Lower leg skin (tissue), 4 donors: ENCODE measurements at regions not wholly inside any gene's neighbourhood (a gene's known extent, or its start where the extent isn't known, plus 50 kb on each side); places are given as distances from the start of the nearest gene placed in this dataset.
"Not testable (repeated sequence)": the region's sequence is repeated elsewhere in the genome, so short reads cannot be mapped to it uniquely, and the experiment has no call there.

Experiments used
- DNase-seq, 2 donors: peaks; one replicate each; pipeline ENCODE4 v3.0.0-alpha.2; 2019; ENCODE audit warnings: low spot score in 2 of 2
- H3K4me3 ChIP-seq: fragments of 200-600 bp; sonication (generic); 2 replicates; pipeline ENCODE4 v1.5.1; 2017; ENCODE audit warnings: mild to moderate bottlenecking, low read depth; ENCODE audit not compliant: poor library complexity, severe bottlenecking
- POLR2A ChIP-seq, 2 donors: fragments of 450-650 bp; IDR thresholded peaks; one replicate each; pipeline ENCODE4 v1.6.1; 2016 to 2017; ENCODE audit warnings: antibody characterized with exemption in 2 of 2, mild to moderate bottlenecking in 1 of 2, moderate library complexity in 1 of 2
- WGBS, 2 donors: methylation state at CpG; one replicate each; pipeline ENCODE4 v1.1.5; 2018; 5-methylcytosine and 5-hydroxymethylcytosine counted together
- intact Hi-C: fragments of 100-400 bp; cut with DNase I; formaldehyde crosslinking; loops from one replicate; pipeline ENCODE4 v1.15.0; 2023; ENCODE audit warnings: low total_unique reads
- TF ChIP-seq, protein P1 (sequence below), 3 donors: fragments of 450-650 bp; IDR thresholded peaks; one replicate each; pipeline ENCODE4 v1.5.1; 2016; ENCODE audit warnings: antibody characterized with exemption in 3 of 3, mild to moderate bottlenecking in 3 of 3, moderate library complexity in 2 of 3

DNA sequence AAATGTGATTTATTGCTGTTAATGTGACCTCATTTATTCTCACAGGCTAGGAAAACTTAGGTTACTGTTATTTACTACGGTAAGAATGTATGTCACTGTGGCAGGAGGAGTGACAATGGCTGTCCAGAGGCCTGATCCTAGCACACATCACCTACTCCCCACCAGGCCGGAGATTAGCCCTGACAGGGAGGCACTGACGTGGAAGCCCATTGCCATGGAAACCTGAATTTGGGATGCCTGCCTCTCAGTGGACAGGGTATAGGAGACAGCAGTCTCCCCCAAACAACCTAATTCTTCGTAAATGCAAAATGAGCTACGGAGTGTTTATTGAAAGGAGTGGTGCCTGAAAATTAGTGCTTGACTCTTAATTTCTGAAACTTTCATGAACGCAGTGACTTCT, 87.6 kb upstream of the SMARCA2 start:
- no peak for DNase-seq
- no peak overlapping the region for H3K4me3 ChIP-seq
- 91 to 97% methylated on average over 6 of the region's 6 CpGs for WGBS, 2 donors
- TF ChIP-seq POLR2A (IDR thresholded peaks at IDR 0.05), result no peak
- TF ChIP-seq, protein P1, sequence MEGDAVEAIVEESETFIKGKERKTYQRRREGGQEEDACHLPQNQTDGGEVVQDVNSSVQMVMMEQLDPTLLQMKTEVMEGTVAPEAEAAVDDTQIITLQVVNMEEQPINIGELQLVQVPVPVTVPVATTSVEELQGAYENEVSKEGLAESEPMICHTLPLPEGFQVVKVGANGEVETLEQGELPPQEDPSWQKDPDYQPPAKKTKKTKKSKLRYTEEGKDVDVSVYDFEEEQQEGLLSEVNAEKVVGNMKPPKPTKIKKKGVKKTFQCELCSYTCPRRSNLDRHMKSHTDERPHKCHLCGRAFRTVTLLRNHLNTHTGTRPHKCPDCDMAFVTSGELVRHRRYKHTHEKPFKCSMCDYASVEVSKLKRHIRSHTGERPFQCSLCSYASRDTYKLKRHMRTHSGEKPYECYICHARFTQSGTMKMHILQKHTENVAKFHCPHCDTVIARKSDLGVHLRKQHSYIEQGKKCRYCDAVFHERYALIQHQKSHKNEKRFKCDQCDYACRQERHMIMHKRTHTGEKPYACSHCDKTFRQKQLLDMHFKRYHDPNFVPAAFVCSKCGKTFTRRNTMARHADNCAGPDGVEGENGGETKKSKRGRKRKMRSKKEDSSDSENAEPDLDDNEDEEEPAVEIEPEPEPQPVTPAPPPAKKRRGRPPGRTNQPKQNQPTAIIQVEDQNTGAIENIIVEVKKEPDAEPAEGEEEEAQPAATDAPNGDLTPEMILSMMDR (IDR thresholded peaks at IDR 0.05), result no peak
- intact Hi-C loops, result no loop called here

DNA sequence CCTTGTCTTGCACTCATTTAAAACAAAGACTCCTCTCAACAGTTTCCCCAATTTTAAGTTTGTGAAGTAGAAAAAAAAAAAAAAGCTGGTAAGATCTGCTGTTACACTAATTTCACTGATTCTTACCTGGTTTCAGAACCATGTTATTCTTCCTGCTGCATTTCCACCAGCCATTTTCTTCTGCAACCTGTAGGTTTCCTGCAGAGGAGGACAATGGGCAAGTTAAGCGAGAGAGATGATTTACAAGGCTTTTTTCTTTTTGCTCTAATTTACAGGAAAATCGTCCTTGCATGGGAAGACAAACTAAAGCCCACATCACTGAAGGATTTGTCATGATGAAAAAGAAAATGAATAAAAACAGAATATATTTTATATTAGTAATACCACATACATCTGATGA, 86.0 kb upstream of the SMARCA2 start:
- no peak for TF ChIP-seq POLR2A (IDR thresholded peaks at IDR 0.05)
- TF ChIP-seq, protein P1 (IDR thresholded peaks at IDR 0.05), result no peak
- no peak for DNase-seq
- WGBS, 2 donors, result 68 to 74% methylated on average over 2 of the region's 2 CpGs
- H3K4me3 ChIP-seq, result no peak overlapping the region
- intact Hi-C loops, result no loop called here

- intact Hi-C loops, result no loop called here
- no peak overlapping the region for H3K4me3 ChIP-seq
- WGBS, 2 donors, result 81% methylated on average over 5 of the region's 5 CpGs
- no peak for DNase-seq
- TF ChIP-seq POLR2A (IDR thresholded peaks at IDR 0.05), result no peak
Measured at GRCh38 chr9:1929722-1930244, 85.4 kb upstream of the SMARCA2 start.

DNA sequence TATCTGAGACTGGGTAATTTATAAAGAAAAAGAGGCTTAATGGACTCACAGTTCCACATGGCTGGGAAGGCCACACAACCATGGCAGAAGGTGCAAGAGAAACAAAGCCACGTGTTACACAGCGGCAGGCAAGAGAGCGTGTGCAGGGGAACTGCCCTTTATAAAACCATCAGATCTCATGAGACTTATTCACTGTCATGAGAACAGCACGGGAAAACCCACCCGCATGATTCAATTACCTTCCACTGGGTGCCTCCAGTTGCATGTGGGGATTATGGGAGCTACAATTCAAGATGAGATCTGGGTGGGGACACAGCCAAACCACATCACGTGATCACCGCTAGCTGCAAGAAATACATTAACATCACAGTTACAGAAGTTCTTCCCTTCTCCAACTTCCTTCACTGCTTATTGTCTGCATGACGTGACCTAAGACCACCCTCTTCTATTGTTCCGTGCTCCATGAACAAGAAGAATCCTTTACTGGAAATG, 84.9 kb upstream of the SMARCA2 start:
- intact Hi-C loops, DNase-seq, H3K4me3 ChIP-seq: not testable (repeated sequence)
- 80 to 85% methylated on average over 9 of the region's 9 CpGs for WGBS, 2 donors

GRCh38 chr9:1938135-1938534, 77.0 kb upstream of the SMARCA2 start:
- TF ChIP-seq POLR2A (IDR thresholded peaks at IDR 0.05), result no peak
- TF ChIP-seq, protein P1 (IDR thresholded peaks at IDR 0.05), result no peak
- intact Hi-C loops, result no loop called here
- 78 to 90% methylated on average over 1 of the region's 1 CpG for WGBS, 2 donors
- H3K4me3 ChIP-seq, result no peak overlapping the region
- no peak for DNase-seq

- TF ChIP-seq POLR2A (IDR thresholded peaks at IDR 0.05), result no peak
- TF ChIP-seq, protein P1 (IDR thresholded peaks at IDR 0.05), result no peak
- WGBS, 2 donors, result 79 to 86% methylated on average over 2 of the region's 2 CpGs
- no peak for DNase-seq
- H3K4me3 ChIP-seq, result no peak overlapping the region
- intact Hi-C loops, result no loop called here
Measured at GRCh38 chr9:1938675-1939170, 76.4 kb upstream of the SMARCA2 start.

GRCh38 chr9:1939466-1939865, 75.7 kb upstream of the SMARCA2 start:
- H3K4me3 ChIP-seq, result no peak overlapping the region
- WGBS, 2 donors, result 83 to 87% methylated on average over 1 of the region's 1 CpG
- intact Hi-C loops, result no loop called here
- no peak for DNase-seq
- TF ChIP-seq POLR2A (IDR thresholded peaks at IDR 0.05), result no peak
- TF ChIP-seq, protein P1 (IDR thresholded peaks at IDR 0.05), result no peak
